ENCODE measurements at regions not wholly inside any gene's neighbourhood (a gene's known extent, or its start where the extent isn't known, plus 50 kb on each side); places are given as distances from the start of the nearest gene placed in this dataset.
"Not testable (repeated sequence)": the region's sequence is repeated elsewhere in the genome, so short reads cannot be mapped to it uniquely, and the experiment has no call there.

DNA sequence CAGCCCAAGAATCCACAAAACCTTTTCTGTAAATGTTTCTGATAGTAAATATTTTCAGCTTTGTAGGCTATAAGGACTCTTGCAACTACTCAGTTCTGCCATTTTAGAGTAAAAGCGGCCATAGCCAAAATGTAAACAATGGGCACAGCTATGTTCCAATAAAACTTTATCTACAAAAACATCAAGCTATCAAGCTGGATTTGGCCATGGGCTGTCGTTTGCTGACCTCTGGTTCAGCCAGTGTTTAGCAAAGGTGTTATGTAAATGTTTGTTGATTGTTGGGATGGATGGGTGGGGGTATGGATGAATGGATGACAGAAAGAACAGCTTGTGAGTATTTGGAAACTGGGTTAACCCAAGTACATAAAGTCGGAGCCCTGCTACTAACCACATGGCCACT is 111.1 kb upstream of the VRK1 start:
- no peak for DNase-seq (ENCODE audit: low spot score)

DNA sequence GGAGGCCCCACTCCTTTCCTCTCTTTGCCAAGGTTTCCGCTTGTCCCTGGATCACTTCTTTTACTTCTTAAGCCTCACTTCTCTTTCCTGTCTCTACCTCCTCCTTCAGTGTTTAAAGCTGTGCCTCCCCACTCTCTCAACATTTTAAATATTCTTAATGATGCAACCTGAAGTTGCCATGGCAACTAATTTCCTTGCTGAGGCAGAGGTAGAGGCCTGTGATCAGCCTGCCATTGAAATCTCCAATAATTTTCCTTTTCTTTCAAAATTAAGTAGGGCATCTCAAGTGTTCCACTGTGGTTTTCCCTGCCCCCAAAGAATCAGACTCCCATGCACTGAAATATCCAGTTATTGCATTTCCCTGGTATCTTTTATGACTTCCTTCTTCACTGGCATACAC is 108.6 kb upstream of the VRK1 start:
- DNase-seq (ENCODE audit: low spot score) = no peak

DNA sequence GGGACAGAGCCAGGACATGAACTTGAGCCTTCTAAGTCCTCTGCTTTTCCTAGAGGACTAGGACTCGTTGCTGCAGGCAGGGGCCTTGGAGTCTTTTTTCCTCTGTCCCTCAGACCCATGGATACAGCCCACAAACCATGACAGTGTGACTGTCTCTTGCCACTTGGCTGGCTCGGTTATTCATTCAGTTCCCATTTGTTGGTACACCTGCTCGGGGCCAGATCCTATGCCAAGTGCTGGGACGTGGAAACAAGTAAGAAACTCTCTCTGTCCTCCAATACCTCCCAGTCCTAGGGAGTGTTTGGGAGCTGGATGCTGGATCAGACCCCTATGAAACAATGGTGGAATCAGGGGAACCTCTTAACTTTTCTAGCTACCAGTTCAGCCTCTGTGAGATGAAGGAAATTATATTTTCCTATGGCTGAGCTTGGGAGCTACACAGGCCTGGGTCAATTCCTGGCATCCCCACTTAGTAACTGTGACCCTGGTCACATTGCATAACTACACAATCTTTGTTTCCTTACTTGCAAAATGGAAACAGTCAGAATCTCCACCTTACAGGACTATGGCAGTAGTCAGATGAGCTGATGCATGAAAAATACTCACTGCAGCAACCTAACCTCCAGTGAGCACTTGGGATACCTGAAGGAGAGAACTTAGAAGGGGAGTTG is 106.3 kb upstream of the VRK1 start:
- no peak for DNase-seq (ENCODE audit: low spot score)

DNA sequence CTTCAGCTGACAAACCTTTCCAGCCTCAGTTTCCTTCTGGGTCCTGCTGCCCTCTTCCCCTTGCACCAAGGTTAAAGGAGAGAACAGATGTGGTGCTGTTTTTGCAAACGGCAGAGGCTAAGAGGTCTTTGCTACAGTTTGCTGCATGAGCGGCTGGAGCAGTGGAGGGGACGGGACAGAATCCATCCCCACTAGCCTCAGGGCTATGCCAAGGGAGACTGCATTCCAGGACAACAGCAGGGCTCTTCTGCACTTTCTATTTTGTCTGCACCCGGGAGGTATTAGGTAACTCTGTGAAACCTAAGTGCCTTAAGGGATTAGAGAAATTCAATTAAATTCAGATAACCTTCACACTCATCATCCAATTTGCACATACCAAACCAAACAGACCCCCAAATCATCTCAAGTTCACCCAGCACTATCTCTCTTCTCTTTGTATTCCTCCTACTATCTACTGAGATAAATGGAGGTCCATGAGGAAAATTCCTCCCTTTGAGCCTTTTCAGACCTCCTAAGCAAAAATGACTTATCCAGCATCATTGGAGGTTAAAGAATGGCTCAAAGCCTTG is 103.8 kb upstream of the VRK1 start:
- no peak for DNase-seq (ENCODE audit: low spot score)

DNA sequence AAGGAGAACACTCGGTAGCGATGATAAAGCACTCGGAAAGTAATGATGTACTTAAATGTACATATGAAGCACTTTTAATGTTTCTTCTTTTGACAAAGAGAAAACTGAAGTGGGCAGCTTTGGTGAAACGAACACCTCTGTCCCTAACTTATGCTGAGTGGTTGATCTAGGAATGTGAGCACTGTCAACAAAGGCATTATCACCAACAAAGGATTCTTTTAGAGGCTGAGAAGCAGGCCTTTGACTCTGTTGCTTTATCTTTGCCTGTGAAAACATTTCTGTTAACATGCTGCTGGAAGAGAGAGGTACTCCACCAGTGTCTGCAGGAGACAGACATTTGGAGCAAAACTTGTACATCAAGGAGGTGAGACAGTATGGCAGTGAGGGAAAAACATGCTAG is 103.2 kb upstream of the VRK1 start:
- no peak for DNase-seq (ENCODE audit: low spot score)

DNA sequence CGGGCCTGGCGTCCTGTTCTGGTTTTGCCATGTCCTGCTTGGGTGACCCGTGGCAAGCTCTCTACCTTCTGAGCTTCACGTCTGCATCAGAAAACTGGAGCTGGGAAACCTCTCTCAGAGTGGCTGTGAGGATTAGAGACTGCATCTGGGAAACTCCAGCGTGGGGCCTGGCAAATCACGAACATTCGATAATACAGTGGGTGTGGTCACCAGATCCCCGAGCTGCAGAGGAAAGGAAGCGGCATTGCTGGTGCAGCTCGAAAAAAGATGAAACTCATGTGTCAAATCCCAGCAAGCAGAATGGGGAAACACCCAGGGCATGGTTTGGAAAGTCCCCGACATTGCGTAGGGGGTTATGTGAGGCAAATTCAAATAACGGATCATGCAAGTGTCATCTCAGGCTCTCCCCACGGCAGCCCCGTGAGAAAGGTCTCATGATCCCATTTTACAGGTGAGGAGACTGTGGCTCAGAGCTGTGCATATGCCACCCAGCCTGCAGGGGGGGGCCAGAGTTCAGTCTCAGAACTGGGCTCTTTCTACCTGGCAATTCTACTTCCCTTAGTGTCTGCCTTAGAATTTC is 98.1 kb upstream of the VRK1 start:
- no peak for DNase-seq (ENCODE audit: low spot score)

DNA sequence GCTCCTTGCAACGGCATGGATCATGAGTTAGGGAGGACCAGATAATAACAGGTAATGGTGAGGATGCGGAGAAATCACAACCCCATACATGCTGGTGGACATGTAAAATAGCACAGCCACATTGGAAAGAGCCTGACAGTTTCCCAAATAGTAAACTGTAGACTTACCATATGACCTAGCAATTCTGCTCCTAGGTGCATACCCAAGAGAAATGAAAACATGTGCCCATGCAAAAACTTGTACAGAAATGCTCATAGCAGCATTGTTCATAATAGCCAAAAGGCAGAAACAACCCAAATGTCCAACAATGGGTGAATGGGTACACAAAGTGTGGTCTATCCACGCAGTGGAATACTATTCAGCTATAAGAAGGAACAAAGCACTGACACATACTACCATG is 97.5 kb upstream of the VRK1 start:
- no peak for DNase-seq (ENCODE audit: low spot score)

DNA sequence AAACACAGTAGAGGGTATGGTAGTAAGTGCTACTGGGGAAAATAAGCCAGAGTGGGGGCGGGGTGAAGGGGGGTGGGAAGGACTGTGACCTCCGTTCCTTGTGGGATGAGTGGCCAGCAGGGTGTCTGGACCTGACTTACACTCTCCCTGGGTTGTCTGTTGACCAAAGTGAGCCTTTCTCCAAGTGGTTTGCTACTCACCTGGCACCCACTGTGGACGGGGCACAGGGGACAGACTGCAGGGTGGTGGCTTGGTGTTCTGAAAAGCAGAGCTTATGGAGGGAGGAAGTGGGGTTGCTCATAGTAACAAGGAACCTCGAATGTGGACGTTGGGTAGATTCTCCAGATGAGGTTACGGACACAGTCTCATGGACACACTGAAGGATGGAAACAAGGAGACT is 94.4 kb upstream of the VRK1 start:
- DNase-seq (ENCODE audit: low spot score) = no peak

DNA sequence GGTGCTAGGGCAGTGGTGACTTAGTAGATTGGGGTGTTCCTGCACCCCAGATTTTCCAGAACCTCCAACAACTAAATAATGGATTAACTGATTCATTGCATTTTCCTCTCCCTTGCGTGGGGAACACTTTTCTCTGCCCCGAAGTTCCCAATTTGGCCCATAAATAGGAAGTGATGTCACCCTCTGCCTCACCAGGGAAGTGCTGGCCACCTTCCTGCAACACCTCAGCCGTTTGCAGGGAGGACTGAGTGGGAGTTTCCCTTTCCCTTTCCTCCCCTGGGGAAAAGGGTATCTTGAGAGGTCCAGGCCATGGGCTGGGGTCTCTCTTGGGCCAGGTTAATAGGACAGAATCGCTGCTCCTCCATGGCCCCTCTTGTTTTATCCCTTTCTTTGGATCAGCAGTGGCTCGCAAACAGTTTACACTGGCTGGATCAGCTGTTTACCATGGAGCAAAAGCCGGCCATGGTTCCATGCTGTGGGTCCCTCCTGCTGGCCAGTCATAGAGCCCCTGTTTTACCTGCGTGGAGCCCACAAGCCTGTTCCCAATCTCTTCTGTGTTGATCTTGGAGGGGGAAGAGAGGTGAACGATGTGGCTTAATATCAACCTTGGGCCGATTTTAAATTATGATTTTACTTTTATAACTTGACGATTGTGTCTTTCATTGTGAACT is 91.6 kb upstream of the VRK1 start:
- DNase-seq (ENCODE audit: low spot score) = no peak

DNA sequence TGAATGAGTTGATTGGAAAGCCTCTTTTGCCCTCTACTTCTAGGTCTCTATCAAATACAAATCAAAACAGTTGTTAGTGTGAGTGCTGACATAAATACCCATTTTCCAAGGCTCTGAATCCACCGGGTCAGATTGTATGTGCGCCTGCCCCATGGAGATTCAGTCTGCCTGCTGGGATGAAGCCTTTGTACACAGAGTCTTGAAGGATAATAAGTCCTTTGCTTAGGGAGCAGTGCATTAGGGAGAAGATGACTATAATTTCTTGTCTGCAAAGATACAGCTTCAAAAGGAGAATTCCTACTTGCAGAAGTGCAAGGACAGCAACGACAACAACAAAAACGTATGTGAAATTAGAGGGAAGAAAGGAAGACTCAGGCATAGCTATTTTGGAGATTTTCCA is 90.3 kb upstream of the VRK1 start:
- no peak for DNase-seq (ENCODE audit: low spot score)

DNA sequence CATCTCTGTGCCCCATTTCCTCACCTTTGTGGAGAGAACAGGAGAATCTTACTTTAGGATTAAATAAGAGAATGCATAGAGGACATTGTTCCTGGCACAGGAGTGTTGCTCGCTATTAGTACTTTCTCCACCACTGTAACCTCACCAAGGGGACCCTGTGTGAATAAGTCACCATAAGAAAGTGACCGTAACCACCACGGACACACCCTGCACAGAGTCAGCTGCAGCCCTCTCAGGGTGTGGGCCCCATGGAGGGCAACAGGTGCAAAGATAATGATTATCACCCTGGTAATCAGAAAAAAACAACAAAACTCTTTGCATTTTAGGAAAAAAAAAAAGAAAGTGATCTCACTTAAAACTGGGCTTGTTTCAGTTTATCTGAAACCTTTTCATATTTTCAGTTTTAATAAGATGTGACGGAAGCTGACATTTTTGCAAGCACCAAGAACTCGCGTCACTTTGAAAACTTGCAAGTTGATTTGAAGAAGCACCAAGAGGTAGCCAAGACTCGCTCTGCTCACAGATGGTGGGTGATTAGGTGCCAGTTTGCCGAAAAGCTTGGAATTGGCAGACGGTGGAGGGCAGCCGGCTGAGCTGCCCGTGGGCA is 87.0 kb upstream of the VRK1 start:
- DNase-seq (ENCODE audit: low spot score) = no peak

DNA sequence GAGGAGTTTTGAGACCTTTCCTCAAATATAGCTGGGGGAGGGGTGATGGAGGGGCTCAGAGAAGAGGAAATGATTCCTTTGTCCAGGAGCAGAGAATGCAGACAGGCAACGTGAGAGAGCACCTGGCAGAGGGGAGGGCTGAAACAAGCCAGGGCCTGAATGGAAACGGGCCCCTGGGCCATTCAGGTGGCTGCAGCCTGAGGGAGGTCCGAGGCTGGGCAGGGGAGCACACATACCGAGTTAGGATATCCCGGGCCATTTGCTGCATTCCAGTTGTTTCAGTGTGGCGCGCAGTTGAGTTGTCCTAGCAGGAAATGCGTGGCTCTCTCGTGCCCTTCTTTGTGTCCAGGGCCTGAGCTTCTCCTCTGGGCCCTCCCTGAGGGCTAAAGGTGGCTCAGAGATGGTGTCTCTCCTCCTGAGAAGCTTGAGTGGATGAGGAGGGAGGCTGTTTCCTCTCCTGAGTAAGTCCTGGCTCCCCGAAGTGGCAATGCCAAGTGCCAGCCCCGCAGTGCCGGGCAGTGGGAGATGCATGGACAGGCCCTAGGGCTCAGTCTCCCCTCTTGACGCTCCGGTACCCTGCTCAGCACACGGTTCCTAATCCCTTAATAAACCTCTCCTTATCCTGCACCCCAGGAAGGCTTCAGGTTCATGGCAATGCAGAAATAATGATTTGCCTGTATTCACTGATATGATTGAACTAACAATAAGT is 85.5 kb upstream of the VRK1 start:
- DNase-seq (ENCODE audit: low spot score) = no peak

DNA sequence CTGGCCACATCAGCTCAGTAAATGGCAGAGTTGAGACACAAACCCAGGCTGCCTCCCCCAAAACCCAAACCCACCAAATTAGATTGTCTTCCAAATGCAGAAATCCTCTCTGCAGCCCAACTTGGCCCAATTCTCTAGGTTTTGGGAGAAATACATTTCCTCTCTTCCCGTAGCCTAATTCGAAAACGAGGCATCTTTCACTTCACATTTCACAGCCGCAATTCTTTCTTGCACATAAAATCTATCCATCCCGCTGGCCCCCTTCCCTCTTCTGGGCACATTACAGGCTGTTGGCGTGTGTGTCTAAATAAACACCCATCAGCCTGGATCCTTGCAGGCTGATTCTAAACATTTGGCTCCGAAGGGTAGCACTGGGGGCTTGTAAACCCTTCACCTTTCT is 83.8 kb upstream of the VRK1 start:
- DNase-seq (ENCODE audit: low spot score) = no peak

DNA sequence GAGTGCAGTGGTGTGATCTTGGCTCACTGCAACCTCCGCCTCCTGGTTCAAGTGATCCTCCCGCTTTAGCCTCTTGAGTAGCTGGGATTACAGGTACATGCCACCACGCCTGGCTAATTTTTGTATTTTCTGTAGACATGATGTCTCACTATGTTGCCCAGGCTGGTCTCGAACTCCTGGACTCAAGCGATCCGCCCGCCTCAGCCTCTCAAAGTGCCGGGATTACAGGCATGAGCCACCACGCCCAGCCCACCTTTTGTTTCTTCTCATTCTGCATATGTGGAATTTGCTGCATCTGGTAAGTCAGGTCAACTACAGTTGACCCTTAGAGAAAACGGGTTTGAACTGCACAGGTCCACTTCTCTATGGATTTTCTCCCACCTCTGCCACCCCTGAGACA is 82.6 kb upstream of the VRK1 start:
- not testable (repeated sequence) for DNase-seq (ENCODE audit: low spot score)

DNA sequence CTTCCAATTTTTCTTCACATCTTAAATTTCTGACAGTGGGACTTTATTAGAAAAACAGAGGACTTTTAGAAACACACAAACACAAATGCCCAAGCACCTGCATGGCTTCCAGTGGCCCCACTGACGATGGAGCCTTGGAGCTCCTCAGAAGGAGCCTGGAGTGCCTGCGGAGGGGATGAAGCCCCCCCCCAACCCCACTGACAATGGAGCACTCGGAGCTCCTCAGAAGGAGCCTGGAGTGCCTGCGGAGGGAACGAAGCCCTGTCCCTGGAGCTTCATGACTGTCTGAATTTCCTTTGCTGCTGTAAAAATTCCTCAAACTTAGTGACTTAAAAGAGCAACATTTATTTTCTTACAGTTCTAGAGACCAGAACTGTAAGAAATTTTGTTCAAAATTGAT is 80.1 kb upstream of the VRK1 start:
- no peak for DNase-seq (ENCODE audit: low spot score)

DNA sequence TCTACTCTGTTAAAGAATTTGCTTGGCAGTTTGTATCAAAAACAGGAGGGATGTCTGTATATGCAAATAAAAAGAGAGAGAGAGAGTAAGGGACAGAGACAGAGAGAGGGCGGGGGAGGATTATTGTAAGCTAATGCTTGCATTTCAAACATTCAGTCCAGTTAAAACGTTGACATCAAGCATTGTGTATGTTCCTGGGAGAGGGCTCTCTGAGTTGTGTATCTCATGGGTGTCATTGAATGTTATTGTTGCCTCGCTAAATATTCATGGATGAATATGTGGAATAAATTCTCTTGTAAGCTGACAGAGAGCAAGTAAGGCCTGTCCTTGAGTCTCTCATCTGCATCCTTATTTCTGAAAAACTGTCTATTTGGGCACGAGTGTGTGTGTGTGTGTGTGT is 78.8 kb upstream of the VRK1 start:
- no peak for DNase-seq (ENCODE audit: low spot score)

DNA sequence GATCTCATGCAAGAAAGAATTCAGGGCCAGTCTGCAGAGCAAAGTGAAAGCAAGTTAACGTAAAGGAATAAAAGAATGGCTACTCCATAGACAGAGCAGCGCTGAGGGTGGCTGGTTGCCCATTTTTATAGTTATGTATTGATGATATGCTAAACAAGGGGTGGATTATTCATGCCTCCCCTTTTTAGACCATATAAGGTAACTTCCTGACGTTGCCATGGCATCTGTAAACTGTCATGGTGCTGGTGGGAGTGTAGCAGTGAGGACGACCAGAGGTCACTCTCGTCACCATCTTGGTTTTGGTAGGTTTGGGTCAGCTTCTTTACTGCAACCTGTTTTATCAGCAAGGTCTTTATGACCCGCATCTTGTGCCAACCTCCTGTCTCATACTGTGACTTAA is 76.5 kb upstream of the VRK1 start:
- not testable (repeated sequence) for DNase-seq (ENCODE audit: low spot score)

DNA sequence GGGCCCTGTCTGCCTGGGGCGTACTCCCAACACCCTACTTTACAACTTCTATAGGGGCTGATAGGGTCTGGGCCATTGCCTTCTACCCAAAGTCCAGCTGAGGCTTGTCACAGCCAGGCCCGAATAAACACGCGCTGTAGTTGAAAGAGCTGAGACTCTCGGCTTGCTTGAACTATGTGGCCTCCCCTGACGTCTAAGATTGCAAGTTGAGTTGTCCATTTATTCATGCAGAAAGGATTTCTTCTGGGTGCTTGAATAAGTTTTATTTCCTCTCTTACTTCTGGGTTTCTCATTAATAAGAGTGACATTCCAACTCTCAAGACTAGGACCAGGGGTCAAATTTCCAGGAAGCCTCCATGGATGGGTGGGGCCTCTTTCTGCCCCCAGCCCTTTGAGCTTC is 74.4 kb upstream of the VRK1 start:
- DNase-seq (ENCODE audit: low spot score) = no peak

DNA sequence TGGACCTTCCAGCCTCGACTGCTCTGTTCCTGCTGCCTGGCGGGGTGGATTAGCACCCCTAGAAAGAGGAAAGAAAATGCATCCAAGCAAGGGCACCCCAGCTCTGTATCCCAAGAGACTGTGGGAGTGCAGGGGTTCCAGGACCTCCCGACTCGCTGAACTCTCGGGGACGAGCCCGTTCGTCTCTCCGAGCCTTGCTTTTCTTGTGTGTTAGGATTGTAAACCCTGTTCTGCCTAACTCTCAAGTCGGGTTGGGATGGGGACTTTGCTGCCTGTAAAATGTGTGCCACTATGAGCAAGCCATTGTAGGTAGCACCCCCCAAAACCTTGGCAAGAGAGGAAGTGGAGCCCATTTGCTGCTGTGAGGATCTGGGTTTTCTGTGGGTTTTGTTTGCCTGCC is 73.2 kb upstream of the VRK1 start:
- no peak for DNase-seq (ENCODE audit: low spot score)

DNA sequence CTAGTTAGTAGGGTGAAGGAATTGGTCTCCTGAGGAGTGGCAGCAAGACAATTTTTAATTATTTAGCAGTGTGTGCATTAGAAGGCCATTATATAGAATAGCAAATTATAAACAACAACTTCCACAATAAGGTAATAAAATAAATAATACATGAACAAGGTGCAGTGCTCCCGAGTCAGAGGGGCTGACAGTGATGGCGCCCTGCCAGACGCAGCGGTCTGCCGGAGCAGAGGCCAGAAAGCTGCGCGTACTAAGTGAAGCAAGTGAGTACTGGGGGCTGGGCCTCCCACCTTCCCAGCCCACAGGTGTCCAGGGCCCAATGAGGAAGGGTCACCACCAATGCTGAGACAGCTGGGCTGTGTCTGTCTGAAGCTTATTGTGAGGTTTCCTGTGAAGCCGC is 72.0 kb upstream of the VRK1 start:
- no peak for DNase-seq (ENCODE audit: low spot score)

DNA sequence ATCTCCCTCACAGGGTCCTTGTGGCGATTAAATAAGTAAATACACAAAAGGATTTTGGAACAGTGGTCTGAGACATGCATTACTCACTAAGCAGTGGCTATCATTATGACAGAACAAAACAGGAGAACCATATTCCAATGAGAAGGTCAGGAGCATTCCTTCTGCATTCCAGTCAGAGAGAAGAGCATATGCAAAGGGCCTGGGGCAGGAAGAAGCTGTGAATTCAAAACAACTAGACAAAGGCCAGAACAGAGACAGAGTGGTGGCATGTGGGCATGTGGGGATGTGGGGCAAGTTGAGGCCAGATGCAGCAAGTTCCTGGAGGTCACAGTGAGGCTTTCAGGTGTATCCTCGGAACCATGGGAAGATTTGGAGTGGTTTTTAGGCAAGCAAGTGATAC is 70.1 kb upstream of the VRK1 start:
- no peak for DNase-seq (ENCODE audit: low spot score)

DNA sequence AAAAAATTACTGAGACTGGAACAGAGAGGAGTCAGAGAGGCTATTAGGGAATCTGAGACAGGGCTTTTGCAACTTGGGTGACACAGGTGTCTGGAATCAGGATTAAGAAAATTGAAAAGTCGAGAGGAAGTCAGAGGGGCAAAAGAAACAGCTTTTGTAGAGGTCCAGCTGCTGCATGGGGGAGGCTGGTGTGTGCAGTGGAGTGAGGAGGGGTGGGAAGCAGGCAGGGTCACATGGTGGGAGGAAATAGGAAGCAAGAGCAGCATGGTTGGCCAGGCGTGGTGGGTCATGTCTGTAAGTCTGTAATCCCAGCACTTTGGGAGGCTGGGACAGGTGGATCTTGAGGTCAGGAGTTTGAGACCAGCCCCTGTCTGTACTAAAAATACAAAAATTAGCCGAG is 69.7 kb upstream of the VRK1 start:
- DNase-seq (ENCODE audit: low spot score) = no peak
